Natural killer cell treated with Interleukin-12 subunit alpha and Interleukin-12 subunit beta and Interleukin-15 and Interleukin-18, amount 100 ng/mL, for 72 hours (primary cell): ENCODE measurements at regions not wholly inside any gene's neighbourhood (a gene's known extent, or its start where the extent isn't known, plus 50 kb on each side); places are given as distances from the start of the nearest gene placed in this dataset.

Experiments
- ATAC-seq, 2 donors: fragments of 150-1000 bp; cut with Tn5 transposase in 1 of 2; sonication (Bioruptor Pico), chemical (Tn5 transposase) in 1 of 2; 2 replicates each; pipeline ENCODE4 v1.10.0; 2021
- DNase-seq: peaks from one replicate; pipeline ENCODE4 v3.0.0; 2022; ENCODE audit warnings: low spot score
- H3K27ac Mint-ChIP-seq, 2 donors: 1 replicate in 1 of 2; 2 replicates in 1 of 2; pipeline ENCODE4 v1.8.0; 2022; ENCODE audit warnings: mixed read lengths in 2 of 2, mild to moderate bottlenecking in 1 of 2, moderate library complexity in 1 of 2
- H3K27me3 Mint-ChIP-seq, 2 donors: 1 replicate in 1 of 2; 2 replicates in 1 of 2; pipeline ENCODE4 v1.8.0; 2022; ENCODE audit warnings: mixed read lengths in 2 of 2
- H3K36me3 Mint-ChIP-seq: one replicate; pipeline ENCODE4 v1.8.0; 2022; ENCODE audit warnings: mixed read lengths
- H3K4me1 Mint-ChIP-seq, 2 donors: 1 replicate in 1 of 2; 2 replicates in 1 of 2; pipeline ENCODE4 v1.8.0; 2022; ENCODE audit warnings: low read depth in 2 of 2, mixed read lengths in 2 of 2, mild to moderate bottlenecking in 1 of 2
- H3K4me3 Mint-ChIP-seq: one replicate; pipeline ENCODE4 v1.8.0; 2022; ENCODE audit warnings: mixed read lengths
- H3K9me3 Mint-ChIP-seq: 2 replicates; pipeline ENCODE4 v1.8.0; 2022; ENCODE audit warnings: mixed read lengths

DNA sequence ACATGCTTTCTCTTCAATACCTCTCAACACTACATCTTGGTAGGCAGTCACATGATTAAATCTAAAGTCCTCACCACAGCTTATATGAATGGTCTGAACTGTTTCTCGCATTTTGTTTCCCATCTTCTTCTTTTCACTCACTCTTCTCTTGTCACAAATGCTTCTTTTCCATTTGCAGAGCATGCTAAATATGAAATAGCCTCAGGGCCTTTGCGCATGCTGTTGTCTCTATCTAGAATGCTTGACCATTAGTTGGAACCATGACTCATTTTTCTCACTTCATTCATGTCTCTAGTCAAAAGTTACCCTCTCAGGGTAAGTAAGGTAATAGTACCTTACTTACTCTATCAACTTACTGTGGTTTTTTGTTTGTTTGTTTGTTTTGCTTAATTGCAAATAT is 239.7 kb downstream of the PTPRC start:
- Mint-ChIP-seq H3K36me3 (peaks cover 39% of the 10 kb centered on the region), H3K4me1 (peaks cover 34 to 45% of the 10 kb centered on the region in 2 donors), H3K27me3 (no peaks in the 10 kb centered on the region), H3K27ac (peak overlapping the region; percentile 54 to 90), H3K9me3 (peaks cover 7% of the 10 kb centered on the region), H3K4me3 (no peak overlapping the region)
- no peak for DNase-seq
- no peak for ATAC-seq

GRCh38 chr1:198879711-198880306 is 241.0 kb downstream of the PTPRC start:
- no peak for ATAC-seq
- H3K36me3 Mint-ChIP-seq, result peaks cover 34% of the 10 kb centered on the region
- peak overlapping the region; percentile 16 for H3K4me3 Mint-ChIP-seq
- peaks cover 30 to 42% of the 10 kb centered on the region in 2 donors for H3K4me1 Mint-ChIP-seq
- no peak for DNase-seq
- peaks cover 7% of the 10 kb centered on the region for H3K9me3 Mint-ChIP-seq
- peak overlapping the region; percentile 54 to 90 for H3K27ac Mint-ChIP-seq
- no peaks in the 10 kb centered on the region for H3K27me3 Mint-ChIP-seq

DNA sequence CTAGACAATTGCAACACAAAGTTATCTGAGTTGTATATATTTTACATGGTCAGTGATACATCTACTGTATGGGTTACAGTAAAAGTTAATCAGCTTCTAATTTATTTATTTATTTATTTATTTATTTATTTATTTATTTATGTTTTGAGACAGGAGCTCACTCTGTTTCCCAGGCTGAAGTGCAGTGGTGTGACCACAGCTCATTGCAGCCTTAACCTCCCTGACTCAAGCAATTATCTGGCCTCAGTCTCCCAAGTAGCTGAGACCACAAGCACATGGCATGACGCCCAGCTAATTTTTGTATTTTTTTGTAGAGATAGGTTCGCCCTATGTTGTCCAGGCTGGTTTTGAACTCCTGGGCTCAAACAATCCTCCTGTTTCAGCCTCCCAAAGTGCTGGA is 241.6 kb downstream of the PTPRC start:
- Mint-ChIP-seq H3K9me3 (peaks cover 7% of the 10 kb centered on the region), H3K4me3 (no peak overlapping the region), H3K27ac (peak overlapping the region; percentile 54 to 90), H3K4me1 (peaks cover 33 to 46% of the 10 kb centered on the region in 2 donors), H3K36me3 (peaks cover 29% of the 10 kb centered on the region), H3K27me3 (no peaks in the 10 kb centered on the region)
- ATAC-seq (no peak), DNase-seq (no peak)

GRCh38 chr1:198880818-198881597 is 242.2 kb downstream of the PTPRC start:
- Mint-ChIP-seq H3K4me3 (peak overlapping the region; percentile 50), H3K27ac (peak overlapping the region; percentile 54 to 90), H3K4me1 (peaks cover 33 to 47% of the 10 kb centered on the region in 2 donors), H3K9me3 (peaks cover 7% of the 10 kb centered on the region), H3K36me3 (peaks cover 29% of the 10 kb centered on the region), H3K27me3 (no peaks in the 10 kb centered on the region)
- peak; percentile 62 for DNase-seq
- peak; percentile 94 for ATAC-seq

- H3K36me3 Mint-ChIP-seq, result peaks cover 26% of the 10 kb centered on the region
- peaks cover 7% of the 10 kb centered on the region for H3K9me3 Mint-ChIP-seq
- ATAC-seq (no peak), DNase-seq (no peak)
- H3K4me3 Mint-ChIP-seq, result no peak overlapping the region
- H3K27ac Mint-ChIP-seq, result peak overlapping the region in 1 of 2 donors; percentile 39
- H3K27me3 Mint-ChIP-seq, result no peaks in the 10 kb centered on the region
- H3K4me1 Mint-ChIP-seq, result peaks cover 33 to 49% of the 10 kb centered on the region in 2 donors
These were observed 244.3 kb downstream of the PTPRC start for GRCh38 chr1:198883184-198883583.

DNA sequence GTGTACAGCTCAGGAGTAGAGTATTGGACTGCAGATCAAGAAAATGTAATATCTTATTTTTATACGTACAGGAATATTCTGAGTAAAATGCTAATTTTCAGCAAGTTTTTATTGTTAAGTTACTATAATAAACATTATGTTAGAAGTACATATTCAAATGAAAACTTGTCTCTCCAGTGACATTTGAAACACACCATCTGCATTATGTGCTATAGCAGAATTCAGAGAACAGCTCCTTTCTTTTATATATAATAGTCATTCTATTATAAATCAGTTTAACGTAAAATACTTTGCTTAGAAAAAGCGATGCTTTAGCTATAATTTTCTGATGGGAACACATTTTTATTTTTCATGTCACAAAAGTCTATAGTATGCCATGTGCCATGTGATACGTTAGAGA is 249.0 kb downstream of the PTPRC start:
- H3K27me3 Mint-ChIP-seq, result no peaks in the 10 kb centered on the region
- no peak overlapping the region for H3K4me3 Mint-ChIP-seq
- H3K9me3 Mint-ChIP-seq, result no peaks in the 10 kb centered on the region
- ATAC-seq, result no peak
- H3K4me1 Mint-ChIP-seq, result peaks cover 15% of the 10 kb centered on the region in 2 donors
- no peak for DNase-seq
- H3K36me3 Mint-ChIP-seq, result no peaks in the 10 kb centered on the region
- H3K27ac Mint-ChIP-seq, result no peak overlapping the region

- DNase-seq (no peak), ATAC-seq (no peak)
- Mint-ChIP-seq H3K4me3 (no peak overlapping the region), H3K36me3 (no peaks in the 10 kb centered on the region), H3K9me3 (no peaks in the 10 kb centered on the region), H3K27me3 (no peaks in the 10 kb centered on the region), H3K27ac (no peak overlapping the region), H3K4me1 (peaks cover 12 to 17% of the 10 kb centered on the region in 2 donors)
These were observed 249.6 kb downstream of the PTPRC start for GRCh38 chr1:198888379-198888943.

DNA sequence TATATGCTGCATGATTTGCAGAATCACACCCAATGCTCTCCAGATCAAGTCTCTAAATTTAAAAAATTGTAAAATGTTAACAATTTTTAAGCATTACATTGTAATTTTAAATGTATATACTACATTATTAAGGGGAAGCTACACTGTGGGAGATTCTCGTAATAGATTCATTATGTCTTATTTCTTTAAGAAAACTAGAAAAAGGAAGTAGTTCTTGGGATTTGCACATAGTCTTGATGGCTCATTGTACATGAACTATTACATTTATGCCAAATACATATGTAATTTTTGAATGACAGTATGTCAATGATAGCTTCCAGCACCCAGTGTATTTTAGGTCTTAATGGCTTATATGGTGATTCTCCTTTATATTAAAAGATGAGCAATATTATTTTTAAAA is 250.3 kb downstream of the PTPRC start:
- no peak for DNase-seq
- H3K27ac Mint-ChIP-seq, result no peak overlapping the region
- no peak for ATAC-seq
- H3K4me3 Mint-ChIP-seq, result no peak overlapping the region
- peaks cover 12 to 17% of the 10 kb centered on the region in 2 donors for H3K4me1 Mint-ChIP-seq
- H3K27me3 Mint-ChIP-seq, result no peaks in the 10 kb centered on the region
- no peaks in the 10 kb centered on the region for H3K9me3 Mint-ChIP-seq
- H3K36me3 Mint-ChIP-seq, result peaks cover 3% of the 10 kb centered on the region

DNA sequence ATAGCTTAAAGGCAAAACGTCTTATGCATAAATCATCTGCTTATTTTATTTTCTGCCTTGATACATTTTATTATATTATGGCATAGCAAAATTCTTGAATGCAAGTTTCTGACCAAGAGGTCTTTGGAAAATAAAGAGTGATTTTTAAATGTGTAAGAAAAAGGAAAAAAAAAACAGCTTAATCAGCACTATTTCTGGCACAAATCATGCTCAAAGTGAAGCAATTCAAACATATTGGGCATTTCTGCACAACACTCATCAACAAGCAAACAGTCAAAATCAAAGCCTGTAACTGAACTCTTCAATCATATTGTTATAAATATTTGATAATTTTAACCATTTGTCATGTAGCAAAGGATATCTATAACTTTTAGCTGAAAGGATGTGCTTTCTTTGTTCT is 250.9 kb downstream of the PTPRC start:
- H3K4me3 Mint-ChIP-seq, result no peak overlapping the region
- ATAC-seq (no peak), DNase-seq (no peak)
- H3K36me3 Mint-ChIP-seq, result peaks cover 4% of the 10 kb centered on the region
- H3K27me3 Mint-ChIP-seq, result no peaks in the 10 kb centered on the region
- peaks cover 12 to 17% of the 10 kb centered on the region in 2 donors for H3K4me1 Mint-ChIP-seq
- H3K27ac Mint-ChIP-seq, result no peak overlapping the region
- no peaks in the 10 kb centered on the region for H3K9me3 Mint-ChIP-seq

GRCh38 chr1:198890214-198890930 is 251.5 kb downstream of the PTPRC start:
- no peak for DNase-seq
- no peak for ATAC-seq
- Mint-ChIP-seq H3K4me1 (peaks cover 8 to 14% of the 10 kb centered on the region in 2 donors), H3K27ac (no peak overlapping the region), H3K36me3 (peaks cover 5% of the 10 kb centered on the region), H3K9me3 (no peaks in the 10 kb centered on the region), H3K4me3 (no peak overlapping the region), H3K27me3 (no peaks in the 10 kb centered on the region)

GRCh38 chr1:198892065-198892464 is 253.2 kb downstream of the PTPRC start:
- peaks cover 17% of the 10 kb centered on the region for H3K36me3 Mint-ChIP-seq
- DNase-seq, result no peak
- H3K27ac Mint-ChIP-seq, result no peak overlapping the region
- ATAC-seq, result no peak
- peaks cover 0 to 18% of the 10 kb centered on the region in 2 donors for H3K4me1 Mint-ChIP-seq
- no peak overlapping the region for H3K4me3 Mint-ChIP-seq
- H3K9me3 Mint-ChIP-seq, result no peaks in the 10 kb centered on the region
- H3K27me3 Mint-ChIP-seq, result no peaks in the 10 kb centered on the region

DNA sequence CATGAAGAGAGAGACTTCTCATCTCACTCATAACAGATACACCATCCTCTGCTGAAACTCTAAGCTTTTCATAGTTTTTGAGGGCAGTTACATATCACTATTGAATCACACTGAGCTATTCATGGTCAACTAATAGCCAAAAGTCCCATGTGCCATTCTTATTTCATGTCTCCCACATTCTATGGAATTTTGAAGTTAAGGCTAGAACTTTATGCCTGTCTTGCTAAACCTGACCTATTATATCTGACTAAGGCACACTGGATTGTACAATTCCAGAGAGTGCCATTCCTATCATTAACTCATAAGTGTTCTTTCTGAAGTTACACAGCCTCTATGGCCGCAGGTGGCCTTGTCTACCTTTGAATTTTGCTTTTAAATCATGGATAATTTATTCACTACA is 254.3 kb downstream of the PTPRC start:
- ATAC-seq (no peak), DNase-seq (no peak)
- H3K27ac Mint-ChIP-seq, result no peak overlapping the region

DNA sequence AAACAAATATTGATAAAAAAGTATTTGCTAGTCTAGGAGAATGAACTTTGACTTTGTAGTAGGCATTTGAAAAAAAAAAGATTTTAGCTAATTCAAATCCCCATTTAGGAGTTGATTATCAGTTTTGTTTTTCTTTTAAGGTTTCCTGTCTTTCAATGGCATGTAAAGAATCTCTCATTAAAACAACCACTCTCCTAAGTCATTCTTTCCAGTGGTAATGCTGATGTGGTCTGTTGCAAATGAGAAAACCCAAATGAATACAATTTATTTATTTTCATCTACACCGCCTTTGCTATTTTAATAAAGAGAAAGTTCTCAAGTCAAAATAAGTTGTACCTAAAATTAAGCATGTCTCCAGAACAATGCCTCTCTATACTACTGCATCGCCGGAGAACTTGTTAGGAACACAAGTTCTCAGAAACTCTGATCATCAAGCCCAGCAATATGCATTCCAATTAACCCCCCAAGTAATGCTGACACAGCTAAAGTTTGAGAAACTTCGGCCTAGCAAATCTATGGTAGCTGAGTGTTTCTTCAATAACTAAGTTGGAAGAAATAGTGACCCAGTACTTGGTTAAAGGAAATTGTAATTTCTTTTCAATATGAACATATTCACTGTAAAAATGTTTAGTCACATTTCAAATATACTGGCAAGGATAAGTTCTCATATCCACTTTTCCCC is 255.1 kb downstream of the PTPRC start:
- Mint-ChIP-seq H3K27ac (no peak overlapping the region), H3K9me3 (no peaks in the 10 kb centered on the region), H3K4me3 (no peak overlapping the region), H3K4me1 (peaks cover 0 to 18% of the 10 kb centered on the region in 2 donors), H3K36me3 (peaks cover 17% of the 10 kb centered on the region), H3K27me3 (no peaks in the 10 kb centered on the region)
- DNase-seq (no peak), ATAC-seq (no peak)

More for the DNA sequence above, 254.3 kb downstream of the PTPRC start:
- peaks cover 17% of the 10 kb centered on the region for H3K36me3 Mint-ChIP-seq
- no peaks in the 10 kb centered on the region for H3K27me3 Mint-ChIP-seq
- no peaks in the 10 kb centered on the region for H3K9me3 Mint-ChIP-seq
- peaks cover 0 to 18% of the 10 kb centered on the region in 2 donors for H3K4me1 Mint-ChIP-seq
- H3K4me3 Mint-ChIP-seq, result no peak overlapping the region
